ENCODE measurements at regions not wholly inside any gene's neighbourhood (a gene's known extent, or its start where the extent isn't known, plus 50 kb on each side); places are given as distances from the start of the nearest gene placed in this dataset.

DNA sequence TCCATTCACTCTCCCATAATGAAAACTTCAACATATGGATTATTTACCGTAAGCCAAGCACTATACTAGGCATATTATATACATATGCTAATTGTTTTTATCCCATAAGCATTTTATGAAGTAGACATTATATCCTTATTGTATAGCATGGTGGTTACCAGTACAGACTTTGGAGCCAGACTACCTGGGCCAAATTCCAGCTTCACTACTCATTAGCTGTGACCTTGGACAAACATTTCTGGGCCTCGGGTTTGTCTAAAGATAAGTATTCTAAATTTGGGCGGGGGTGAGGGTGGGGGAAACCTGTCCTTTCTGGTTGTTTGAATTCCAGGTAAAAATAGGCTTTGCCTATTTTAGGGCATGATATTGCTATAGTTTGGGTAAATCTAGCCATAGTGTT lies 66.5 kb upstream of the P2RY1 start:
- TF ChIP-seq, protein P1, sequence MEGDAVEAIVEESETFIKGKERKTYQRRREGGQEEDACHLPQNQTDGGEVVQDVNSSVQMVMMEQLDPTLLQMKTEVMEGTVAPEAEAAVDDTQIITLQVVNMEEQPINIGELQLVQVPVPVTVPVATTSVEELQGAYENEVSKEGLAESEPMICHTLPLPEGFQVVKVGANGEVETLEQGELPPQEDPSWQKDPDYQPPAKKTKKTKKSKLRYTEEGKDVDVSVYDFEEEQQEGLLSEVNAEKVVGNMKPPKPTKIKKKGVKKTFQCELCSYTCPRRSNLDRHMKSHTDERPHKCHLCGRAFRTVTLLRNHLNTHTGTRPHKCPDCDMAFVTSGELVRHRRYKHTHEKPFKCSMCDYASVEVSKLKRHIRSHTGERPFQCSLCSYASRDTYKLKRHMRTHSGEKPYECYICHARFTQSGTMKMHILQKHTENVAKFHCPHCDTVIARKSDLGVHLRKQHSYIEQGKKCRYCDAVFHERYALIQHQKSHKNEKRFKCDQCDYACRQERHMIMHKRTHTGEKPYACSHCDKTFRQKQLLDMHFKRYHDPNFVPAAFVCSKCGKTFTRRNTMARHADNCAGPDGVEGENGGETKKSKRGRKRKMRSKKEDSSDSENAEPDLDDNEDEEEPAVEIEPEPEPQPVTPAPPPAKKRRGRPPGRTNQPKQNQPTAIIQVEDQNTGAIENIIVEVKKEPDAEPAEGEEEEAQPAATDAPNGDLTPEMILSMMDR (IDR thresholded peaks at IDR 0.05) = no peak
- TF ChIP-seq POLR2A (IDR thresholded peaks at IDR 0.05) = no peak

Data from lower leg skin (tissue), 3 donors.